GM19324 (cell line): ENCODE measurements at regions not wholly inside any gene's neighbourhood (a gene's known extent, or its start where the extent isn't known, plus 50 kb on each side); places are given as distances from the start of the nearest gene placed in this dataset.

ENCODE experiments used
- ATAC-seq: cut with Tn5 transposase; IDR thresholded peaks from one replicate; pipeline ENCODE4 v1.9.1; 2021; ENCODE audit warnings: mild to moderate bottlenecking, moderate library complexity; ENCODE audit not compliant: unreplicated experiment, low FRiP score

- no peak for ATAC-seq
Observed at GRCh38 chr1:162924179-162924578, 63.2 kb upstream of the CCDC190 start.

- no peak for ATAC-seq
Observed at GRCh38 chr1:162922201-162922600, 61.2 kb upstream of the CCDC190 start.

- ATAC-seq = no peak
Observed at GRCh38 chr1:162921311-162921710, 60.3 kb upstream of the CCDC190 start.

GRCh38 chr1:162919034-162919433 lies 58.1 kb upstream of the CCDC190 start:
- ATAC-seq = no peak

GRCh38 chr1:162918151-162918754 lies 57.3 kb upstream of the CCDC190 start:
- no peak for ATAC-seq

GRCh38 chr1:162916821-162917613 lies 56.0 kb upstream of the CCDC190 start:
- ATAC-seq = no peak

- no peak for ATAC-seq
Observed at GRCh38 chr1:162916407-162916806, 55.4 kb upstream of the CCDC190 start.

- no peak for ATAC-seq
Observed at GRCh38 chr1:162914601-162915000, 53.6 kb upstream of the CCDC190 start.

GRCh38 chr1:162913345-162913744 lies 52.4 kb upstream of the CCDC190 start:
- no peak for ATAC-seq

- no peak for ATAC-seq
Observed at GRCh38 chr1:162912061-162912667, 51.2 kb upstream of the CCDC190 start.
